H7 (cell line): ENCODE measurements at regions not wholly inside any gene's neighbourhood (a gene's known extent, or its start where the extent isn't known, plus 50 kb on each side); places are given as distances from the start of the nearest gene placed in this dataset.

ENCODE experiments used
- DNase-seq: peaks from one replicate; pipeline ENCODE4 v3.0.0; 2012
- H3K27me3 ChIP-seq: 2 replicates; pipeline ENCODE4 v1.6.0; 2011; ENCODE audit warnings: mild to moderate bottlenecking, low read length; ENCODE audit not compliant: control insufficient read depth, insufficient read depth
- H3K36me3 ChIP-seq: replicated peaks from 2 replicates; pipeline ENCODE4 v1.5.1; 2011; ENCODE audit warnings: low read length; ENCODE audit not compliant: control insufficient read depth, insufficient read depth
- H3K4me3 ChIP-seq: 2 replicates; pipeline ENCODE4 v1.5.1; 2011; ENCODE audit warnings: low read depth, mild to moderate bottlenecking, control low read depth, low read length, moderate library complexity; ENCODE audit not compliant: insufficient read depth

- Histone ChIP-seq H3K27me3 (no peaks in the 10 kb centered on the region), H3K4me3 (no peak overlapping the region), H3K36me3 (no peaks in the 10 kb centered on the region)
- DNase-seq: no peak
Observed at GRCh38 chr10:125216861-125217260, 56.5 kb upstream of the CTBP2 start.

- H3K4me3 ChIP-seq: no peak overlapping the region
- H3K36me3 ChIP-seq: no peaks in the 10 kb centered on the region
- DNase-seq: no peak
- H3K27me3 ChIP-seq: no peaks in the 10 kb centered on the region
Observed at GRCh38 chr10:125216309-125216708, 55.9 kb upstream of the CTBP2 start.

GRCh38 chr10:125214283-125214570, 53.9 kb upstream of the CTBP2 start:
- no peak for DNase-seq
- Histone ChIP-seq H3K27me3 (no peaks in the 10 kb centered on the region), H3K36me3 (no peaks in the 10 kb centered on the region), H3K4me3 (no peak overlapping the region)

- H3K27me3 ChIP-seq: no peaks in the 10 kb centered on the region
- no peaks in the 10 kb centered on the region for H3K36me3 ChIP-seq
- no peak overlapping the region for H3K4me3 ChIP-seq
- no peak for DNase-seq
Observed at GRCh38 chr10:125213541-125214282, 53.3 kb upstream of the CTBP2 start.

- Histone ChIP-seq H3K27me3 (no peaks in the 10 kb centered on the region), H3K36me3 (no peaks in the 10 kb centered on the region), H3K4me3 (no peak overlapping the region)
- DNase-seq: no peak
Observed at GRCh38 chr10:125212150-125212809, 51.9 kb upstream of the CTBP2 start.
